DMS153 (cell line): ENCODE measurements at regions not wholly inside any gene's neighbourhood (a gene's known extent, or its start where the extent isn't known, plus 50 kb on each side); places are given as distances from the start of the nearest gene placed in this dataset.
"Not testable (repeated sequence)": the region's sequence is repeated elsewhere in the genome, so short reads cannot be mapped to it uniquely, and the experiment has no call there.

Source experiments
- DNase-seq: peaks from one replicate; lab custom pipeline; 2025; lab: John Stamatoyannopoulos, UW

- no peak for DNase-seq
Observed at GRCh38 chr5:135279328-135279727, 119.7 kb downstream of the MACROH2A1 start.

GRCh38 chr5:135276151-135276550 lies 122.9 kb downstream of the MACROH2A1 start:
- no peak for DNase-seq

- no peak for DNase-seq
Observed at GRCh38 chr5:135273212-135273611, 125.8 kb downstream of the MACROH2A1 start.

GRCh38 chr5:135272311-135272805 lies 126.7 kb downstream of the MACROH2A1 start:
- no peak for DNase-seq

GRCh38 chr5:135271533-135272310 lies 127.3 kb downstream of the MACROH2A1 start:
- DNase-seq = no peak

GRCh38 chr5:135269931-135270421 lies 129.1 kb downstream of the MACROH2A1 start:
- DNase-seq = no peak

GRCh38 chr5:135269199-135269598 lies 129.8 kb downstream of the MACROH2A1 start:
- no peak for DNase-seq

GRCh38 chr5:135266975-135267374 lies 132.1 kb downstream of the MACROH2A1 start:
- DNase-seq = no peak

GRCh38 chr5:135266303-135266635 lies 132.8 kb downstream of the MACROH2A1 start:
- no peak for DNase-seq

- DNase-seq = no peak
Observed at GRCh38 chr5:135265497-135266302, 133.3 kb downstream of the MACROH2A1 start.

GRCh38 chr5:135264451-135265440 lies 134.3 kb downstream of the MACROH2A1 start:
- no peak for DNase-seq

GRCh38 chr5:135263022-135263668 lies 135.9 kb downstream of the MACROH2A1 start:
- DNase-seq = no peak

- no peak for DNase-seq
Observed at GRCh38 chr5:135262364-135262763, 136.7 kb downstream of the MACROH2A1 start.

GRCh38 chr5:135260108-135260507 lies 138.9 kb downstream of the MACROH2A1 start:
- not testable (repeated sequence) for DNase-seq

GRCh38 chr5:135255461-135256178 lies 143.4 kb downstream of the MACROH2A1 start:
- no peak for DNase-seq

- no peak for DNase-seq
Observed at GRCh38 chr5:135254183-135254582, 144.8 kb downstream of the MACROH2A1 start.

GRCh38 chr5:135253601-135254178 lies 145.3 kb downstream of the MACROH2A1 start:
- no peak for DNase-seq

- DNase-seq = no peak
Observed at GRCh38 chr5:135251093-135251492, 147.9 kb downstream of the MACROH2A1 start.

- no peak for DNase-seq
Observed at GRCh38 chr5:135250671-135251070, 148.4 kb downstream of the MACROH2A1 start.

GRCh38 chr5:135249658-135250057 lies 149.4 kb downstream of the MACROH2A1 start:
- DNase-seq = no peak
